Stomach (tissue), 4 donors: ENCODE measurements at regions not wholly inside any gene's neighbourhood (a gene's known extent, or its start where the extent isn't known, plus 50 kb on each side); places are given as distances from the start of the nearest gene placed in this dataset.

Source experiments
- EP300 ChIP-seq: sonication (generic); formaldehyde crosslinking; IDR thresholded peaks from one replicate; pipeline ENCODE4 v1.6.1; 2017; ENCODE audit warnings: antibody characterized with exemption
- POLR2A ChIP-seq, 4 donors: fragments of 450-650 bp; IDR thresholded peaks; one replicate each; pipeline ENCODE4 v1.6.1; 2016; ENCODE audit warnings: antibody characterized with exemption in 4 of 4, control low read depth in 2 of 4, mild to moderate bottlenecking in 1 of 4, moderate library complexity in 1 of 4
- TF ChIP-seq, protein P1 (sequence below), 7 experiments: fragments of 450-650 bp in 4 of 7; fragments of 200-600 bp in 3 of 7; sonication (generic) in 3 of 7; IDR thresholded peaks; one replicate each; pipeline ENCODE4 v1.5.1; 2016 to 2019; ENCODE audit warnings: antibody characterized with exemption in 7 of 7, control low read depth in 2 of 7, mild to moderate bottlenecking in 1 of 7

DNA sequence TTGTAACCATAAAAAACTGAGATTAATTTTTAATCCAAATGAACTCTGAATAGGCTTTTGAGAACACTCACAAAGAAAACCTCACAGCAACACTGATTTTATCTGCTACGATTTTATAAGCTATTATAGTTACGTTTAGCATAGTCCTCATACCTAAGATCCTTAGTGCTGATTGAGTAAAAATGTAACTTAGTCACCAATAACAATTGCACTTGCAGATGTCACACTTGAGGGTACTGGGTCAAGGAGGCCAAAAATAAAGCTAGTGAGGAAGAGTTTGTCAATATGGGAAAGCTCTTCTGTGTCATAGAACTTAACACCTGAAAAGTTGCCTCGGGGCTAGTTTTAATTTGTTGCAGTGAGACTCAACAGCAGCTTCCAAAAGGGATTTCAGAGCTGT lies 706.5 kb upstream of the FAM98A start:
- TF ChIP-seq, protein P1, sequence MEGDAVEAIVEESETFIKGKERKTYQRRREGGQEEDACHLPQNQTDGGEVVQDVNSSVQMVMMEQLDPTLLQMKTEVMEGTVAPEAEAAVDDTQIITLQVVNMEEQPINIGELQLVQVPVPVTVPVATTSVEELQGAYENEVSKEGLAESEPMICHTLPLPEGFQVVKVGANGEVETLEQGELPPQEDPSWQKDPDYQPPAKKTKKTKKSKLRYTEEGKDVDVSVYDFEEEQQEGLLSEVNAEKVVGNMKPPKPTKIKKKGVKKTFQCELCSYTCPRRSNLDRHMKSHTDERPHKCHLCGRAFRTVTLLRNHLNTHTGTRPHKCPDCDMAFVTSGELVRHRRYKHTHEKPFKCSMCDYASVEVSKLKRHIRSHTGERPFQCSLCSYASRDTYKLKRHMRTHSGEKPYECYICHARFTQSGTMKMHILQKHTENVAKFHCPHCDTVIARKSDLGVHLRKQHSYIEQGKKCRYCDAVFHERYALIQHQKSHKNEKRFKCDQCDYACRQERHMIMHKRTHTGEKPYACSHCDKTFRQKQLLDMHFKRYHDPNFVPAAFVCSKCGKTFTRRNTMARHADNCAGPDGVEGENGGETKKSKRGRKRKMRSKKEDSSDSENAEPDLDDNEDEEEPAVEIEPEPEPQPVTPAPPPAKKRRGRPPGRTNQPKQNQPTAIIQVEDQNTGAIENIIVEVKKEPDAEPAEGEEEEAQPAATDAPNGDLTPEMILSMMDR (IDR thresholded peaks at IDR 0.05) = no peak
- TF ChIP-seq EP300 (no peak), POLR2A (IDR thresholded peaks at IDR 0.05) (no peak)
